ENCODE measurements at regions not wholly inside any gene's neighbourhood (a gene's known extent, or its start where the extent isn't known, plus 50 kb on each side); places are given as distances from the start of the nearest gene placed in this dataset.

DNA sequence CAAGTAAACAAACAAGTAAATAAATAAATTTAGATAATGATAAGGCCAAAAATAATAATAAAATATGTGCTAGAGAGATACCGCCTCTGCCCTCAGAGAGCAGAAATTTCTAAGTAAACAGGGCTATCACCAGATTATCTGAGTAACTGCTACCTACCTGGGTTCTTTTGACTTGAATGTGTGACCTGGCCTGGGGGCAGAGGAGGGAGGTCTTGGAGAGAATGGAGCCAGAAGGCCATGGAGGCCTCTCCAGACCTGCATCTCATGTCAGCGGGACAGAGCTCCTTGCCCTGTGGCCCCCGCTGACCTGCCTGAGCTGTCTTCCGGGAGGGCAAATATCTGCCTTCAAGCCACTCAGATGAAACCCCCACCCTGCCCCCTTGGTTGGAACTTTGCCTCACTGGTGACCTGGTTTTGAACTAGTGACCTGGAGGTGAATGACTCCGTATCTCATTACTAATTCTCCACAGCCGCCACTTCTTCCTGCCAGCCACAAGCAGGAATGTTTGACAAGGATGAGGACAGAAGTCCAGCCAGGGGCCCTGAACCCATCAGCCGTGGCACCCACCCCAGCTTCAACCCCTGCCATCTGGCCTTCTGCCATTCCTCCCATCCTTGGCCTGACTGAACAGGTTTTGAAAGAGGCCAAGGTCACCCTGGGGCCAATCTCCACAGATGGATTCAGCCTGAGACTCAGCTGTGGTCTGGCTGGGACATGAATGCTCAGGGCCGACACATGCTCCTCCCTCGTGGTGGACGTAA lies 86.8 kb upstream of the PARP11 start:
- DNase-seq (ENCODE audit: low spot score) = no peak

DNA sequence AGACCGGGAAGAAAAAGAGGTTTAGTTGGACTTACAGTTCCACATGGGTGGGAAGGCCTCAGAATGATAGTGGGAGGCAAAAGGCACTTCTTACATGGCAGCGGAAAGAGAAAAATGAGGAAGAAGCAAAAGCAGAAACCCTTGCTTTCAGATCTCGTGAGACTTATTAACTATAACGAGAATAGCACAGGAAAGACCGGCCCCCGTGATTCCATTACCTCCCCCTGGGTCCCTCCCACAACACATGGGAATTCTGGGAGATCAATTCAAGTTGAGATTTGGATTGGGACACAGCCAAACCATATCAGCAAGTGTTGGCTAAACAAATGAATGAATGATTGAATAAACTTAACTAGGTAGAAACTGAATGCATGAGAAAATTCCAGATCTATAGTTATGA lies 85.3 kb upstream of the PARP11 start:
- DNase-seq (ENCODE audit: low spot score) = no peak

DNA sequence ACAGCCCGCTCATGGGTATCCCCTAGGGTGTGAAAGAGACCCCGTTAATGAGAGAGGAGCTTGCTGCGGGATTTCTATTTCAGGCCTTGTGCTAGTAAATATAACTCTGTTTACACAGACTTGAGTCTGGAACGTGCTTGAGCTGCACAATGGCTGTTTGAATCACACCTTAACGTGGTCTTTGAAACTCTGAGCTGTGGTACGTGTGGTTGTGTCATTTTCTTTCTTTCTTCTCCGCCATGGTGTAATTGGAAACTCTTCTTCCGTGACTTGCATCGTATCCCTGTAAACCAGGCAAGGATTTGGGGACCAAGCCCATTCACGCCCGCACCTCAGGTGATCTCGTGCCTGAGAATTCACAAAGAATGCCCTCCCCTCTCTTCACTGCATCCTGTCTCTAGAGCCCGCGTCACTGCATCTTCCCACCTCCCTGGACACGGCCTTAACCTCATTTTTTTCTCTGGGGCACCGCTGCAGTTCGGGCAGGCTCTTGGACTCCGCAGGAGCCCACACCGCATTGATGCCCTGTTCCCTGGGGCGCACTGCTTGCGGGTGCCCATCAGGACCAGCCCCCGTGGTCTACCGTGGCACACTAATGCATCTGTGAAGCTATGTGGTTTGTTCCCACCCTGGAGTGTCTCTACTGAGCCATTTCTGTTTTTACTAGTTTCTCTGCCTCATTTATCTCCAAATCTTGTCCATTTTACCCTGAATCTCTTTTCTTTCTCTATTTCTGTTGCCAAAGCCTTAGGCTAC lies 78.4 kb upstream of the PARP11 start:
- DNase-seq (ENCODE audit: low spot score) = no peak

DNA sequence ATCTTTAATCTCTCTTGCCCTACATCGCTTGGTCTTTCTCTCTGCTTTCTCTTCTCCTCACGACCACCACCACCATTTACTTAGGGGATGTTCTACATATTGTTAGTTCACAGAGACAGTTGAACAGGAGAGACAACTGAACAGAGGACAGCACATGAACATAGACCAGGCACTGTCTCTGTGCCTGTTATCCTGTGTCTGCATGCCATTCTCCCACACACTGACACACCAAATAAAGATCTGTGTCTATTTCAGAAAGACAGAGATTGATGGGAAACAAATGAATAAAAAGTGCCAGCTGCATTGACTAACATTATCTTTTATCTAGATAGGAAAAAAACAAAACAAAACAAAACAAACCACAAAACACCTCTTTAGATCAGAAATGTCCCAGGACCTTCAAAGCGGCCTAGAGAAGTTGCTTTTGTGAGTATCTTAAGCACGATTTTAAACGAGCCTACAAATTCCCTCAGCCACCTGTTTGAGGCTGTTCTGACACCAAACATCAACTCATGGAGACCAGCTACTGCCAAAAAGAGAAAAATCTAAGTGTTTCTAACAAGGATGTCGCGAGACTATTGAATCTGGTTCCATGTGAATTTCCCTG lies 77.6 kb upstream of the PARP11 start:
- DNase-seq (ENCODE audit: low spot score) = no peak

DNA sequence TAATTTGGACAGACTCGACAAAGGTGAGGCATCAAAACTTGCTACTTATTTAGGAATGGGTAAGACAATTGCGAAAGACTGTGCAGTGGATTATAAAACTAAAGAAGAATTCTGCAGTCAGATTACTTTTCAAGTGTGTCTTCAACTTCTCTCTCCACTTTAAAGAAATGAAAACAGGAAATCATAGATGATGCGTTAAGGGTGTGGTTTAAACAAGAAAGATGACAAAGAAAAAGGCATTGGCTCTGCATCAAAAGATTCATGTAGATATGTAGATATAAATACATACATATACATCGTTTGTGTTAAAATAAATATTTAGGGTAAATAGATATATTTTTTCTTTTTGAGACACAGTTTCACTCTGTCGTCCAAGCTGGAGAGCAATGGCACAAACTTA lies 74.6 kb upstream of the PARP11 start:
- no peak for DNase-seq (ENCODE audit: low spot score)

DNA sequence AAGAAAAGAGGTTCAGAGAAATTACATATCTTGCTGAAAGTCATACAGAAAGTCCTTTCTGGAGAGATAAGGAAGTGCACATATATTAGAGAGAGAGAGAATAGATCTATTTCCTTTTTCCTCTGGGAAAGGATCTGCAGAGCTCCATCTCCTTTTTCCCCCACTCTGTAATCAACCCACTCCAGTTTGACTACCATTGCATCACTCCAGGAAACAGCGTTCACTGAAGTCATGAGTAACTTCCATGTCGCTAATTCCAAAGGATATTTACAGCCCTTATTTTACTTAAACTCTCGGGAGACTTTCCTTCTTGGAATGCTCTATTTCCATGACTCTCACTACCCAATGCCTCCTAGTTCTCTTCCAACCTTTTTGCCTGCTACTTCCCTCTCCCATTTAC lies 72.5 kb upstream of the PARP11 start:
- DNase-seq (ENCODE audit: low spot score) = no peak

DNA sequence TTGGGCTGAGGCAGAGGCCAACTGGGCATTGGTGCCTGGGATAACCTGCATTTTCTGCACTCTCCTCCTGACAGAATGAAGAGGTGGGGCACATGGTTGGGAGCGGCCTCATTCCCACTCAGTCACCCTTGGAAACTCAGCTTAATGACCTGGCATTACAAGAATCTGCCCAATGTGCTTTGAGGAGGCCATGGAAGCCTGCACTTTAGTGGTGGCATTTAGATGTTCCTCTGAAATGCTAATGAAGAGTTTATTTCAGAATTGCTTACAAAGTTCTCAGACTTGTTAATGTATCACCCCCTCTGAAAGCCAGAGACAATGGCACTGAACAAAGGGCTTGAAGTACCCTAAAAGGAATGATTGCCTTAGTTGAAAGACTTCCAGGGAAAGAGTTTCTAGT lies 71.4 kb upstream of the PARP11 start:
- DNase-seq (ENCODE audit: low spot score) = no peak

DNA sequence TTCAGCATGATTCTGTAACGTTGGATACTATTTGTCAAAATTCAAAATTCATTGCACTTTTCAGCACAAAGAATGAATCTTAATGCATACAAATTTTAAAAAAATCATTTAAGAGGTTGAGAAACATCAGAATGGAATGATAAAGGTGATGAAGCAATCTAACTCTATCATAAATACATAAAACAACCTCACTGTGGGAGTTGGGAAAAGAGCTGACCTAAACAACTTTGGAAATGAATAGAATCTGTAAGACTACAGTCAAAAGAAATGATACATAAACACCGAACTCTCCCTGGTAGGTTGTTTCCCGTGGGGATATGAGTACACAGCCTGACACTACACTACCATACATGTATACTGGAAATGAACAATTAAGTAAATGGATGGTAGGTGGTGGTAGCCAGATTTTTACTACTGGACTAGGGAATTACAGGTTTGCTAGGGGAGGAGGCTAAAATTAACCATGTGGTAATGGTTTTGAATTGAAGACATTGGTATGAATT lies 64.9 kb upstream of the PARP11 start:
- DNase-seq (ENCODE audit: low spot score) = no peak

DNA sequence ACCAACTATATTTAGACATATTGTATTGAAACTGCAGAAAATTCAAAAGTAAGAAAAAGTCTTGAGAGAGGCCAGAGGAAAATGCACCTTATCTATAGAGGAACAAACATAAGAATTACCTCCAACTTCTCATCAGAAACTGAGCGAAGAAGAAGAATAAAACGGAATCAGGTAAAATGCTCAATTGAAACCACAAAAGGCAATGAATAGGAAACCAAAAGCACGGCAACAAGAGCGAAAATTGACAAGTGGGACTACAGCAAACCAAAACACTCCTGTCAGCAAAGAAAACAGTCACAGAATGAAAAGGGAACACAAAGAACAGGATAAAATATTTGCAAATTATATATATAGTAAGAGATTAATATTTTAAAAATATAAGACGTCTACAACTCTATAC lies 61.9 kb upstream of the PARP11 start:
- no peak for DNase-seq (ENCODE audit: low spot score)

DNA sequence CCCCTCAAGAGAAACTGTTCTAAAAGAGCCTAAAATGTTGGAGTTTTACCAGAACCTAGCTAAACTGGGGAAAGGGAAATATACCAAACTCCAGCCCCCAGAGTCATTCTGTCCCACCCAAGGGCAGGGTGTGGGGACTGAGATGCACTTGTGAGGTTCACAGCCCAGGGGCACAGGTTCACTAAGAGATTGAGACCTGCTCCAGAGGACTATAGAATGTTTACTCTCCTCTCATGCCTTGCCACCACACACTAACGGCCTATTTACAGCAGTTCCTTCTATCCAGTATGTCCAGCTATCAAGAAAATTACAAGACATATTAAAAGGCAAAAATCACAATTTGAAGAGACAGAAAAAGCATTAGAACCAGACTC lies 60.6 kb upstream of the PARP11 start:
- DNase-seq (ENCODE audit: low spot score) = no peak

DNA sequence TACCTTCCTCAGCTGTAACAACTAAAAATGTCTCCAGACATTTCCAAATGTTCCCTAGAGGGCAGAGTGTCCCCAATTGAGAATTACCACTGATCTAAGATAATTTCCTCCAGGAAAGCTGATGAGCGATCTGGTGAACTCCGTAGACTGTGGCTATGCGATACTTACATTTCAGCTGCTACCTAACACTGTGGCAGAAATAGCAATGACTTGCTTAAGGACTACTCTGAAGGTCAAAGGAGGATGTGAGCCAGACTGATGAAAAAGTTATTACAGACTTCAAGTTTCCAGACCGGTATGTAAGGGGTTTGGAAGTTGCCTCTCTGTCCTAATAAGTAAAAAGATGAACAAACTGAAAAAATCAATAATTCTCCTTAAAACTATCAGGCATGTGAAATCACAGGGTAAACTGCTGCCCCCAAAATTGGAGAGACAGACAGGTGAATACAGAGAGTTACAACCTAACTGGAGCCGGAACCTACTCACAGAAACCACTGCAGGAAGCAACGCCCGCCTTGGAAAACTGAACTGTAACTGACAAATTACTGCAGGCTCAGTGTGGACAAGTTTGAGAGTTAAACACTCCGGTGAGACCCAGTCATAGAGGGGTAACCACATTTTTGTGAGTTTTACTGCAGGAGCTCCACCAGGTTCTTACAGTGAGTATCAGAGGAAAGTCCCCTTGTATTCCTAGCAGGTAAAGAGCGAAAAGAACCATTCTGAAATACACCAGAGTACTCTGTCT lies 60.0 kb upstream of the PARP11 start:
- no peak for DNase-seq (ENCODE audit: low spot score)

DNA sequence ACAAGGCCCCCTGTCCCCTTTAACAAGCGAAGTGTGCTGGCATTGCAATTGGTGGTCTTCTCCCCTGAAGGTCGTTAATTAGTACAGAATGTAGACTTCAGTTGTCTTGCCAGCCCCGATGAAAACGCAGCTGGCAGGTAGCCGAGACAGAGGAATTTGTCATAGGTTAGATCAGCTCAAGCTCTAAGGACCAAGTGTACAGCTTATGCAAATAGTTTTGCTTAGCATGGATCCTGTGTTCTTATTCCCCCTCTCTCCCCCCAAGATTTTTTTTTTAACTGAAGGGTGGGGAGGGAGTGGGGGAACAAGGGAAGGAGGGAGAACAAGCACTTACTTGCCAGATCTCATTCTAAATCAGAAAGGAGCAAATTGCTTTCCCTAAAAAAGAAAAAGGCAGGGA lies 58.6 kb upstream of the PARP11 start:
- DNase-seq (ENCODE audit: low spot score) = no peak

DNA sequence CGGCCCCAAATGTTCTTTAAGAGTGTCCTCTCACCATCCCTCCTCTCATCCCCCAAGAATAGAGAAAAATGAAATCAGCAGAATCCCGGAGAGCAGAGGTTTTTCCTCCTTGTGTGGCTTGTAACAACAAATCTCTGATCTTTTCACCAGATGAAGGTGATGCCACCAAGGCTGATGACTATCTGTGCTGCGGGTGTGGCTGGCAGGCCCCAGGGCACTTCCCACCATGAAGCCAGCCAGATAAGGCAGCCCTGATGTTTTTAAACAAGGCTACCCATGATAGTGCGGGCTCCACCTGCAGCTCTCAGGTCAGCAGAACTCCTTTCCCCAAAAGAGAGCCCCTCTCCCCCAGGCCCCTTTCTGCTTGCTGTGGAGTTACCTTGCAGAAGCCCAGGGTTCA lies 58.0 kb upstream of the PARP11 start:
- DNase-seq (ENCODE audit: low spot score) = no peak

DNA sequence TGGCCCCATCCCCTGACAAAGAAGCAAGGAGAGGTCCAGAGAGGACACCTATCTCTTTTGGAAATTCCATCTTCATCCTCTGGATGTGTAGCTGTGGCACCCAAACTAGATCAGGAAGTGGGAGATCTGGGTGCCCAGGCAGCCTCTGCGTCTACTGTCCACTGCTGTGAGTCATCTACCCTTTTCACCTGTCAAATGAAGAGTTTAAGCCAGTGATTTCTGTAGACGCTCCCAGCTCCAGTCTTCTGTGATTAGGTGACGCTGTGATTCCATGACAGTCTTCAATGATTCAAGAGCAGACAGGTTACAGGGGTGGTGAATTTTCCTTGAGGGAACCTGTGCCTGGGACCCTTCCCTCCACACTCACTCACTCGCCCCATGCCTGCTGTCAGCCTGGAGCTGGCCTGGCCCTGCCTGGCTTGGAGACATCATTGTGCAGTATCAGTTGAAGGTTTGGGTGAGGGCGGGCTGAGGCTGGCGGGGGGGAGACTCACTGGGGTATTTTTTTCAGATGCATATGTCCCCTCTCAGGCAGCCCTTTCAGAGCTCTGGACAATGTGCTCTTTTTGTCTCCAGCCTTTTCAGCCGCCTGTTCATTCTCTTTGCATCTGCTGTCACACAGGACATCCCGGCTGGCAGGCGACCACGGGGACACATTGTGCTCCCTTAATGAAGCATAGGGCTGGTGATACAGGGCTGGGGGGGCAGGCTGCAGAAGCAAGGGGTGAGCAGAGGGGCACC lies 56.8 kb upstream of the PARP11 start:
- no peak for DNase-seq (ENCODE audit: low spot score)

DNA sequence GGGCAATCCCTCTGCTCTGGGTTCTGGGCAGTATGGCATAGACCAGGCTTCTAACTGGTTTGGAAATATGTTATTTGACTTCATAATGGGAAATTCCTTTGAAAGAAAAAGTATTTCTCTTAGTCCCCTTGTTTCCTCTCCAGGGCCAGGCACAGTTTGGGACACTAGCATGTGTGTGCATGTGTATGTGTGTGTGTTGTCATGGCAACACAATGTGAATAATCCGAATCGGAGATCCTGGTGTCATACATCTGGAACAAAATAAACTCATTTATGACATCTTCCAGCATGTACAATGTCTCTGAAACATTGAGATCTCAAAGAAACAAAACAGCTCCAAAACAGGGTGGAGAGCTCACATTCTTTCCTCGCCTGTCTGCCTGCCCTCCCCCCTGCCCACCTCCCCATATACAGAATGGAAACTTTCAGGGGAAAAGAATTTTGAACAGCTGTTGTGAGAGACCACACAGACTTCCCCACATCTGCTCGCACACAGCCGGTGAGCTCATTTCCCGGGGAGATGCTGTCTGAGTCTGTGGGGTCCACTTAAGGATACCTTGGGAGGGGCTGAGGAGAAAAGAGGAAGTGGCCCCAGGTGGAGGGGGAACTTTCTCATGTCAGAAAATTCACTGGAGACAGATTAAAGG lies 55.5 kb upstream of the PARP11 start:
- DNase-seq (ENCODE audit: low spot score) = no peak

DNA sequence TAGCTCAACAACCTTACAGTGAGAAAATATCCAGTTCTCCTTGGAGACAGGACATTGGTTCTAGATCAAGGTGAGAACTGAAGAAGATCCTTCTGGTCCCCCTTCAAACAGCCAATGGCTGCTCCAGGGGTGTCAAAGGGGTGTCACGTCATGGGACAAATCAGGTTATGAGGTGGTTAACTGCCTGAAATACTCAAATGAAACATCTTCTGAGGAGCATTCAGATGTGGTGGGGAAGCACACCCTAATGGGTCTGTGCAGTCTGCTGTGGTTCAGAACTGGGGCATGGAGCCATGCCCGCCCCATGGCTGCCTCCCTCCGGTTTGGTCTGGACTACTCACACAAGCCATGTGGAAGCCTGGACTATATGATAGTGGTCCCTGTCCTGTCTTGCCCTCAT lies 52.4 kb upstream of the PARP11 start:
- DNase-seq (ENCODE audit: low spot score) = no peak

DNA sequence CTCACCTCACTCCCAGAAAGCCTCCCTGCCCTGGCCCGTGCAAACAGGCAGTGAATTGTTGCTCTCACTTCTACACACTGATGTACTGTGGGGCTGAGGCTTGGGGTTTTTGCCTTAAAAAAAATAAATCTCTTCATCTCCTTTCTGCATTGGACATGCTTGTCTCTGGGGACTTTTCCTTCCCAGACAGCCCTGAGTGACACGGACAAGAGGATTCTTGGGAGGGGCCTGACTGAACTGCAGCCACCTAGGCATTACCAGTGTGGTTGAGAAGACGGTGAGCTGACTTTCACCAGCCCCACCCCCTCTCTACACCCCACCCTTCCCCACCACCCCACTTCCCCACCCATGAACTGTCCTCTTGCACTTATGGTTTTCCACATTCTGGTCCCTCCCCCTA lies 51.6 kb upstream of the PARP11 start:
- DNase-seq (ENCODE audit: low spot score) = no peak

DNA sequence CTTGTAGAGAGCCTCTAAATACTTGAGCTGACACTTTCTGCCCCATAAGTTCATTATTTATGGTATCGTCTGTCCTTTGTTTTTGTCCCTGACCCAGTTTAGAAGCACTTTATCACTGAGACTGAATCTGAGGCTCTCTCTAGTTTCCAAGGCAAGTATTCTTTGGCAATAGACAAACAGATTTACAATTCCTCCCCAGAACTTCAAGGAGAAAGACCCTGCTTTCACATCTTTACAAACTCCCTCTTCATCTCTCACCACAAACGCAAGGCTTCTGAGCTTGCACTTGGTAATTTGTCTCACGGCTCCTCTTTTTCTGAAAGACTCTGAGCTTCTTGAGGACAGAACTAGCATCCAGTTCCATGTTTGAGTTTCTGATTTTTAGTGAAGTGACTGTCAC lies 49.8 kb upstream of the PARP11 start:
- DNase-seq (ENCODE audit: low spot score) = no peak
